GM12878 (cell line): ENCODE measurements at regions not wholly inside any gene's neighbourhood (a gene's known extent, or its start where the extent isn't known, plus 50 kb on each side); places are given as distances from the start of the nearest gene placed in this dataset.
A peak's percentile ranks its signal among the peaks of the same experiment; 100 is the strongest.

ENCODE experiments used
- ATAC-seq: fragments of 200-7000 bp; cut with Tn5 transposase; 3 replicates; pipeline ENCODE4 v1.9.1; 2020; ENCODE audit warnings: mild to moderate bottlenecking, moderate library complexity
- BruUV-seq: library from RNA; stranded (reverse); fragments of 400-500 nt; replicated peaks from 2 replicates; lab custom pipeline; 2021; lab: Mats Ljungman, UMichigan
- CTCF ChIA-PET: fragments of 300-600 bp; sonication (Branson Sonifier 250); formaldehyde crosslinking; extraction: SDS; loops from one replicate; lab custom pipeline; 2021; ENCODE audit warnings: inconsistent platforms; lab: Yijun Ruan, JAX
- POLR2A ChIA-PET: fragments of 350-600 bp; formaldehyde crosslinking; extraction: SDS; loops from one replicate; lab custom pipeline; 2021; ENCODE audit warnings: inconsistent platforms; lab: Charles Lee
- RAD21 ChIA-PET: fragments of 300-600 bp; sonication (Branson Sonifier 250); formaldehyde crosslinking; loops from one replicate; lab custom pipeline; 2023; ENCODE audit warnings: antibody characterized with exemption; ENCODE audit not compliant: unreplicated experiment; lab: Charles Lee
- SMC1A ChIA-PET: fragments of 300-600 bp; sonication (Branson Sonifier 250); formaldehyde crosslinking; loops from one replicate; lab custom pipeline; 2023; ENCODE audit not compliant: unreplicated experiment, uncharacterized antibody; lab: Charles Lee
- DNase-seq: peaks from one replicate; pipeline ENCODE4 v3.0.0-alpha.2; 2011; ENCODE audit warnings: low read depth, low spot score
- FAIRE-seq: peaks from 3 replicates; lab custom pipeline; 2011; peaks lifted over from hg19 to GRCh38; lab: Jason Lieb, UNC
- H2AFZ ChIP-seq: 2 replicates; pipeline ENCODE4 v1.6.0; 2011; ENCODE audit warnings: low read depth, low read length, control low read depth; ENCODE audit not compliant: control insufficient read depth
- H3K27ac ChIP-seq: 2 replicates; pipeline ENCODE4 v1.5.1; 2011; ENCODE audit warnings: control low read depth; ENCODE audit not compliant: control insufficient read depth, insufficient read depth
- H3K27me3 ChIP-seq, 2 experiments: replicated peaks in 1 of 2; 2 replicates each; pipeline versions ENCODE4 v1.6.0 to v1.6.1; 2011; ENCODE audit warnings: low read length in 1 of 2; ENCODE audit not compliant: control insufficient read depth in 2 of 2, insufficient read depth in 2 of 2
- H3K36me3 ChIP-seq, 2 experiments: 2 replicates each; pipeline ENCODE4 v1.5.1; 2011; ENCODE audit warnings: low read length in 1 of 2; ENCODE audit not compliant: control insufficient read depth in 2 of 2, insufficient read depth in 2 of 2
- H3K4me1 ChIP-seq: 2 replicates; pipeline ENCODE4 v1.6.1; 2011; ENCODE audit warnings: mild to moderate bottlenecking, low read length, moderate library complexity, mixed read lengths; ENCODE audit not compliant: control insufficient read depth, insufficient read depth
- H3K4me2 ChIP-seq: 2 replicates; pipeline ENCODE4 v1.6.0; 2011; ENCODE audit warnings: control low read depth; ENCODE audit not compliant: control insufficient read depth, insufficient read depth
- H3K4me3 ChIP-seq: fragments of 200-600 bp; sonication (generic); 2 replicates; pipeline ENCODE4 v1.5.1; 2016
- H3K79me2 ChIP-seq: 2 replicates; pipeline ENCODE4 v1.6.0; 2011; ENCODE audit warnings: low read length; ENCODE audit not compliant: control insufficient read depth, insufficient read depth
- H3K9ac ChIP-seq: 2 replicates; pipeline ENCODE4 v1.8.0; 2011; ENCODE audit warnings: low read length, control low read depth, mixed read lengths; ENCODE audit not compliant: control insufficient read depth, insufficient read depth
- H3K9me3 ChIP-seq: replicated peaks from 3 replicates; pipeline ENCODE4 v1.5.1; 2011; ENCODE audit warnings: mild to moderate bottlenecking, low read length; ENCODE audit not compliant: control insufficient read depth, insufficient read depth
- H4K20me1 ChIP-seq: 2 replicates; pipeline ENCODE4 v1.6.0; 2011; ENCODE audit not compliant: control insufficient read depth, insufficient read depth
- BHLHE40 ChIP-seq, 2 experiments: fragments of 450-650 bp in 1 of 2; IDR thresholded peaks; 2 replicates each; pipeline ENCODE4 v1.6.1; 2011 to 2017; ENCODE audit warnings: low read depth in 2 of 2, borderline replicate concordance in 1 of 2, improper control_type of control experiment in 1 of 2, low read length in 1 of 2, mild to moderate bottlenecking in 1 of 2
- BMI1 ChIP-seq: fragments of 450-650 bp; IDR thresholded peaks from 2 replicates; pipeline ENCODE4 v1.6.1; 2016; ENCODE audit warnings: mild to moderate bottlenecking, moderate library complexity, borderline replicate concordance
- HDGF ChIP-seq: fragments of 450-650 bp; IDR thresholded peaks from 2 replicates; pipeline ENCODE4 v1.6.1; 2016; ENCODE audit warnings: antibody characterized with exemption
- IKZF2 ChIP-seq, 2 experiments: fragments of 450-650 bp; IDR thresholded peaks; 2 replicates each; pipeline ENCODE4 v1.6.1; 2017; ENCODE audit warnings: mild to moderate bottlenecking in 2 of 2, moderate library complexity in 2 of 2
- POLR2A ChIP-seq: IDR thresholded peaks from 2 replicates; pipeline ENCODE4 v1.6.1; 2011; ENCODE audit warnings: low read depth, mild to moderate bottlenecking, low read length
- TCF3 ChIP-seq: IDR thresholded peaks from 2 replicates; pipeline ENCODE4 v1.6.1; 2012; ENCODE audit warnings: low read depth, mild to moderate bottlenecking, low read length, borderline replicate concordance; ENCODE audit not compliant: insufficient read depth
- WGBS: methylation state at CpG from one replicate; pipeline ENCODE4 v1.1.6; 2016; ENCODE audit warnings: low lambda C conversion rate; ENCODE audit not compliant: insufficient replicate concordance, insufficient coverage; ENCODE audit errors: missing lambda C conversion rate; 5-methylcytosine and 5-hydroxymethylcytosine counted together
- in situ Hi-C: fragments of 300-500 bp; cut with MboI; formaldehyde crosslinking; loops from 9 replicates; pipeline ENCODE4 v1.14.3; 2018; ENCODE audit warnings: mixed read lengths
- intact Hi-C: fragments of 100-400 bp; cut with micrococcal nuclease; formaldehyde crosslinking; loops from one replicate; pipeline ENCODE4 v1.14.2; 2022; ENCODE audit not compliant: unreplicated experiment
- TF ChIP-seq, protein P1 (sequence below): IDR thresholded peaks from 2 replicates; pipeline ENCODE4 v1.6.1; 2011; ENCODE audit warnings: borderline replicate concordance, low read depth, mild to moderate bottlenecking, moderate library complexity, low read length; ENCODE audit not compliant: insufficient read depth, poor library complexity, severe bottlenecking
- TF ChIP-seq, protein P2 (sequence below): IDR thresholded peaks from 2 replicates; pipeline ENCODE4 v1.6.1; 2012; ENCODE audit warnings: low read depth, low read length, improper control_type of control experiment

DNA sequence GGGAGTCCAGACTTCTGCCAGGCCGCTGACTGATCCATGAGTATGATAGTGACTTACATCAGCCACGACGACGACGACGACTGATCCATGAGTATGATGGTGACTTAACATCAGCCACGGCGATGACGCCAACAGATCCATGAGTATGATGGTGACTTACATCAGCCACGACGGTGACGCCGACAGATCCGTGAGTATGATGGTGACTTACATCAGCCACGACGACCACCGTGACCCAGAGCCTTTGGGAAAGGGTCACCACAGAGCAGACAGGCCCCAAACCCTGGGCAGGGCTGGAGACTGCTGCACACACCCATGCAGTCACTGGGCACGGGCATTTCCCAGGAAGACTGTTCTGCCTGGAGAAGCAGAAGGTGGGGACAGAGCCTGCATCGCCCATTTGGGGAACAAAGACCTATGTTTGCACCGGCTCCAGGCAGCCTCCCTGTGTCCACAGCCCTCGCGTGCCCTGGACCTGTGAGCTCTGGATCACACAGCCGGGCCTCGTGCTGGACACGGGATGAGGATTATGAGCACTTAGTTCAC is 130.9 kb upstream of the SPACA7 start:
- no peaks in the 10 kb centered on the region for H4K20me1 ChIP-seq
- H3K27ac ChIP-seq, result no peak overlapping the region
- CTCF ChIA-PET, result no interaction called here
- SMC1A ChIA-PET, result no interaction called here
- TF ChIP-seq, protein P1, sequence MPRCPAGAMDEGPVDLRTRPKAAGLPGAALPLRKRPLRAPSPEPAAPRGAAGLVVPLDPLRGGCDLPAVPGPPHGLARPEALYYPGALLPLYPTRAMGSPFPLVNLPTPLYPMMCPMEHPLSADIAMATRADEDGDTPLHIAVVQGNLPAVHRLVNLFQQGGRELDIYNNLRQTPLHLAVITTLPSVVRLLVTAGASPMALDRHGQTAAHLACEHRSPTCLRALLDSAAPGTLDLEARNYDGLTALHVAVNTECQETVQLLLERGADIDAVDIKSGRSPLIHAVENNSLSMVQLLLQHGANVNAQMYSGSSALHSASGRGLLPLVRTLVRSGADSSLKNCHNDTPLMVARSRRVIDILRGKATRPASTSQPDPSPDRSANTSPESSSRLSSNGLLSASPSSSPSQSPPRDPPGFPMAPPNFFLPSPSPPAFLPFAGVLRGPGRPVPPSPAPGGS, result peak; percentile 68
- TF ChIP-seq, protein P2, sequence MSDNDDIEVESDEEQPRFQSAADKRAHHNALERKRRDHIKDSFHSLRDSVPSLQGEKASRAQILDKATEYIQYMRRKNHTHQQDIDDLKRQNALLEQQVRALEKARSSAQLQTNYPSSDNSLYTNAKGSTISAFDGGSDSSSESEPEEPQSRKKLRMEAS, result no peak
- TF ChIP-seq IKZF2 (IDR thresholded peaks at IDR 0.05) (no peak), TCF3 (0 out of 2 replicates have a peak, but pooled peaks have one; percentile 10)
- DNase-seq, result no peak
- POLR2A ChIA-PET, result no interaction called here
- FAIRE-seq, result no peak
- no peaks in the 10 kb centered on the region for H3K27me3 ChIP-seq
- no peak overlapping the region for H3K4me2 ChIP-seq
- in situ Hi-C loops, result no loop called here
- WGBS, result 48% methylated on average over 25 of the region's 25 CpGs
- no peak overlapping the region for H3K9ac ChIP-seq
- BruUV-seq, result no TSS peak
- intact Hi-C loops, result no loop called here
- no peak overlapping the region for H3K4me3 ChIP-seq
- RAD21 ChIA-PET, result no interaction called here
- H3K9me3 ChIP-seq, result no peaks in the 10 kb centered on the region; the same call in 2 of the 3 replicates
- no peaks in the 10 kb centered on the region for H3K79me2 ChIP-seq
- no peaks in the 10 kb centered on the region for H3K4me1 ChIP-seq
- no peak overlapping the region for H2AFZ ChIP-seq
- H3K36me3 ChIP-seq, result no peaks in the 10 kb centered on the region
- ATAC-seq, result no peak

DNA sequence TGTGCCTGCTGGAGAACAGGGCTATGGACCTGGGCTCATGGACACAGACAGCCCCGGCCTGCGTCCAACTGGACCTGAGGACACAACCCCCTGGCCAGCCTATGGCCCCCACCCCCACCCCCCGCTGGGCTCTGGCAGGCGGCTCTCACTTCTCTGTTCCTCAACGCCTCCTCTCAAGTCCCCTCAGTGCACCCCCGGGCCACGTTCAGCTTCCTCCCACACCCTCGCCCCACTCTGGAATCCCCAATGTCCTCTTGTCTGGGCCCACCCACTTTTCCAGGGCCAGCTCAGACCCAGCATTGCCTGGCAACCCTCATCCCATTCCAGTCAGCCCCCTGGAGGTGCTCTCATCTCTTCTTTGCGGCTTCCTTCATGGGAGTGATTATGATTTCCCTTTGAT is 130.2 kb upstream of the SPACA7 start:
- SMC1A ChIA-PET, result no interaction called here
- no peaks in the 10 kb centered on the region for H3K4me1 ChIP-seq
- H2AFZ ChIP-seq, result no peak overlapping the region
- ATAC-seq, result no peak
- intact Hi-C loops (no loop called here), in situ Hi-C loops (no loop called here)
- 42% methylated on average over 9 of the region's 9 CpGs for WGBS
- H3K27me3 ChIP-seq, result no peaks in the 10 kb centered on the region
- H3K79me2 ChIP-seq, result no peaks in the 10 kb centered on the region
- H3K4me3 ChIP-seq, result no peak overlapping the region
- H3K36me3 ChIP-seq, result no peaks in the 10 kb centered on the region
- H3K27ac ChIP-seq, result no peak overlapping the region
- no peaks in the 10 kb centered on the region for H4K20me1 ChIP-seq
- no peak for DNase-seq
- H3K9me3 ChIP-seq, result no peaks in the 10 kb centered on the region; the same call in 2 of the 3 replicates
- H3K9ac ChIP-seq, result no peak overlapping the region
- no peak overlapping the region for H3K4me2 ChIP-seq
- POLR2A ChIA-PET, result no interaction called here
- CTCF ChIA-PET, result no interaction called here
- TF ChIP-seq, protein P1, result no peak
- TF ChIP-seq, protein P2, result no peak
- TF ChIP-seq BMI1, result no peak
- no peak for TF ChIP-seq BHLHE40 (IDR thresholded peaks at IDR 0.05; ENCODE audit: borderline replicate concordance in 1 of 2, low read depth in 2 of 2, low read length in 1 of 2)
- no peak for TF ChIP-seq POLR2A
- no peak for TF ChIP-seq HDGF
- RAD21 ChIA-PET, result no interaction called here
- BruUV-seq, result no TSS peak
- FAIRE-seq, result no peak
